K562 (cell line): ENCODE measurements at regions not wholly inside any gene's neighbourhood (a gene's known extent, or its start where the extent isn't known, plus 50 kb on each side); places are given as distances from the start of the nearest gene placed in this dataset.

Source experiments
- ATAC-seq: fragments of 200-7000 bp; cut with Tn5 transposase; 3 replicates; pipeline ENCODE4 v1.9.1; 2020; ENCODE audit warnings: moderate library complexity
- BruUV-seq: library from RNA; stranded (reverse); fragments of 400-500 nt; replicated peaks from 2 replicates; lab custom pipeline; 2021; lab: Mats Ljungman, UMichigan
- CTCF ChIA-PET: fragments of 300-600 bp; formaldehyde crosslinking; extraction: SDS; loops from one replicate; lab custom pipeline; 2021; ENCODE audit warnings: low intra/inter-chr PET ratio; lab: Yijun Ruan, JAX
- POLR2A ChIA-PET: fragments of 300-600, 350-650 bp; sonication (Branson Sonifier 250); formaldehyde crosslinking; extraction: SDS; loops from one replicate; lab custom pipeline; 2021; ENCODE audit warnings: antibody characterized with exemption, inconsistent platforms; lab: Yijun Ruan, JAX
- DNase-seq, 4 experiments: peaks; one replicate each; pipeline versions ENCODE4 v3.0.0 to v3.0.0-alpha.2; 2011 to 2018; ENCODE audit warnings: low spot score in 3 of 4, mixed read lengths in 3 of 4; ENCODE audit errors: extremely low read depth in 1 of 4
- FAIRE-seq: peaks from 2 replicates; lab custom pipeline; 2011; peaks lifted over from hg19 to GRCh38; lab: Jason Lieb, UNC
- H2AFZ ChIP-seq: 2 replicates; pipeline ENCODE4 v1.6.0; 2011; ENCODE audit warnings: low read depth, low read length, control low read depth, inconsistent platforms
- H3K27ac ChIP-seq: fragments of 200-600 bp; 3 replicates; pipeline ENCODE4 v1.8.0; 2011; ENCODE audit warnings: low read depth, mild to moderate bottlenecking, control low read depth, inconsistent platforms, low read length, moderate library complexity, mixed read lengths; ENCODE audit errors: extremely low read depth
- H3K27me3 ChIP-seq, 2 experiments: fragments of 300-600 bp in 1 of 2; 2 replicates in 1 of 2; 3 replicates in 1 of 2; pipeline versions ENCODE4 v1.6.0 to v1.8.0; 2011; ENCODE audit warnings: inconsistent platforms in 2 of 2, low read length in 2 of 2, mild to moderate bottlenecking in 1 of 2, mixed read lengths in 1 of 2, moderate library complexity in 1 of 2; ENCODE audit not compliant: control insufficient read depth in 2 of 2, insufficient read depth in 2 of 2
- H3K36me3 ChIP-seq: fragments of 300-600 bp; 3 replicates; pipeline ENCODE4 v1.8.0; 2011; ENCODE audit warnings: mild to moderate bottlenecking, low read length, inconsistent platforms; ENCODE audit not compliant: control insufficient read depth, insufficient read depth
- H3K4me1 ChIP-seq, 2 experiments: fragments of 200-600 bp in 1 of 2; replicated peaks in 1 of 2; 2 replicates in 1 of 2; 3 replicates in 1 of 2; pipeline versions ENCODE4 v1.5.1 to v1.8.0; 2011; ENCODE audit warnings: inconsistent platforms in 2 of 2, low read length in 2 of 2, mild to moderate bottlenecking in 1 of 2, mixed read lengths in 1 of 2, moderate library complexity in 1 of 2; ENCODE audit not compliant: control insufficient read depth in 2 of 2, insufficient read depth in 2 of 2
- H3K4me2 ChIP-seq: 2 replicates; pipeline ENCODE4 v1.6.1; 2011; ENCODE audit warnings: low read length, control low read depth, inconsistent platforms, mixed read lengths; ENCODE audit not compliant: insufficient read depth
- H3K4me3 ChIP-seq: fragments of 200-600 bp; sonication (generic), shearing (Covaris generic); 2 replicates; pipeline ENCODE4 v1.5.1; 2016; ENCODE audit warnings: control low read depth, inconsistent platforms
- H3K79me2 ChIP-seq: fragments of 200-600 bp; 3 replicates; pipeline ENCODE4 v1.8.0; 2011; ENCODE audit warnings: low read length, inconsistent platforms; ENCODE audit not compliant: control insufficient read depth, insufficient read depth
- H3K9ac ChIP-seq, 2 experiments: 2 replicates each; pipeline versions ENCODE4 v1.6.0 to v1.6.1; 2011; ENCODE audit warnings: low read depth in 2 of 2, low read length in 2 of 2, control low read depth in 1 of 2, inconsistent platforms in 1 of 2, mild to moderate bottlenecking in 1 of 2, mixed read lengths in 1 of 2; ENCODE audit not compliant: insufficient read depth in 1 of 2
- H3K9me1 ChIP-seq: one replicate; pipeline ENCODE4 v1.6.0; 2011; ENCODE audit warnings: inconsistent platforms, mild to moderate bottlenecking, low read length, moderate library complexity; ENCODE audit not compliant: control insufficient read depth, insufficient read depth
- H3K9me3 ChIP-seq: replicated peaks from 2 replicates; pipeline ENCODE4 v1.5.1; 2011; ENCODE audit warnings: low read depth, low read length, inconsistent platforms; ENCODE audit not compliant: control insufficient read depth, insufficient read depth
- H4K20me1 ChIP-seq: replicated peaks from 2 replicates; pipeline ENCODE4 v1.6.1; 2011; ENCODE audit warnings: low read length, inconsistent platforms, mixed read lengths; ENCODE audit not compliant: control insufficient read depth, insufficient read depth
- HMG20B ChIP-seq: fragments of 250-450 bp; sonication (Bioruptor Pico); IDR thresholded peaks from 2 replicates; pipeline ENCODE4 v1.5.0; 2021; ENCODE audit warnings: mild to moderate bottlenecking
- HNRNPK ChIP-seq: fragments of 200-400 bp; formaldehyde crosslinking; IDR thresholded peaks from one replicate; pipeline ENCODE4 v1.6.1; 2018; ENCODE audit warnings: mild to moderate bottlenecking, low read depth, low read length; ENCODE audit not compliant: poor library complexity, severe bottlenecking
- NCOA4 ChIP-seq: fragments of 450-650 bp; IDR thresholded peaks from 2 replicates; pipeline ENCODE4 v1.6.1; 2018; ENCODE audit warnings: mild to moderate bottlenecking; ENCODE audit not compliant: partially characterized antibody
- SMARCB1 ChIP-seq: IDR thresholded peaks from 2 replicates; pipeline ENCODE4 v1.6.1; 2011; ENCODE audit warnings: improper control_type of control experiment, low read depth; ENCODE audit not compliant: insufficient read length
- SOX6 ChIP-seq: fragments of 450-650 bp; IDR thresholded peaks from 2 replicates; pipeline ENCODE4 v1.6.1; 2014; ENCODE audit warnings: mild to moderate bottlenecking
- WGBS: fragments of 100-300 bp; shearing (Covaris generic); methylation state at CpG from one replicate; pipeline ENCODE4 v1.1.6; 2016; ENCODE audit warnings: low coverage, mixed read lengths; ENCODE audit not compliant: insufficient coverage; ENCODE audit errors: missing lambda C conversion rate; 5-methylcytosine and 5-hydroxymethylcytosine counted together
- in situ Hi-C: fragments of 300-500 bp; cut with MboI; formaldehyde crosslinking; loops from 4 replicates; pipeline ENCODE4 v1.15.0; 2018; ENCODE audit warnings: inconsistent platforms, mixed read lengths
- intact Hi-C: fragments of 100-400 bp; cut with micrococcal nuclease; formaldehyde crosslinking; loops from 2 replicates; pipeline ENCODE4 v1.14.2; 2022

GRCh38 chr2:191499874-191500565 is 177.9 kb upstream of the NABP1 start (continued):
- TF ChIP-seq SMARCB1: no peak
- no peak for TF ChIP-seq HNRNPK
- TF ChIP-seq NCOA4: no peak

GRCh38 chr2:191500566-191500883 is 177.4 kb upstream of the NABP1 start:
- DNase-seq: no peak
- CTCF ChIA-PET: no interaction called here
- Histone ChIP-seq H3K36me3 (no peaks in the 10 kb centered on the region), H3K4me1 (no peaks in the 10 kb centered on the region), H3K27me3 (peaks cover 0 to 11% of the 10 kb centered on the region in 2 experiments; a peak in 1 of 5 replicates), H2AFZ (no peak overlapping the region), H3K4me3 (no peak overlapping the region), H3K9ac (no peak overlapping the region), H3K4me2 (no peak overlapping the region), H3K9me1 (no peaks in the 10 kb centered on the region), H3K79me2 (no peaks in the 10 kb centered on the region), H4K20me1 (no peaks in the 10 kb centered on the region), H3K27ac (no peak overlapping the region), H3K9me3 (no peaks in the 10 kb centered on the region)
- in situ Hi-C loops (loop anchor here (25.0 kb wide), 1 partner anchor 288 kb away; no protein-coding TSS in a partner anchor), intact Hi-C loops (no loop called here)
- WGBS: 9% methylated on average over 1 of the region's 1 CpG
- no peak for FAIRE-seq
- TF ChIP-seq SOX6 (no peak), HMG20B (CRISPR knock-in tag) (no peak)
- no TSS peak for BruUV-seq
- POLR2A ChIA-PET: no interaction called here
- ATAC-seq: no peak
